PC-3 (cell line): ENCODE measurements at regions not wholly inside any gene's neighbourhood (a gene's known extent, or its start where the extent isn't known, plus 50 kb on each side); places are given as distances from the start of the nearest gene placed in this dataset.
A peak's percentile ranks its signal among the peaks of the same experiment; 100 is the strongest.

Experiments used
- ATAC-seq: fragments of 200-7000 bp; cut with Tn5 transposase; 2 replicates; pipeline ENCODE4 v1.9.1; 2020; ENCODE audit warnings: mild to moderate bottlenecking, moderate library complexity
- BruUV-seq: library from RNA; stranded (reverse); fragments of 400-500 nt; replicated peaks from 2 replicates; lab custom pipeline; 2021; lab: Mats Ljungman, UMichigan
- CTCF ChIA-PET: fragments of 300-600 bp; sonication (Branson Sonifier 250); formaldehyde crosslinking; loops from one replicate; lab custom pipeline; 2022; ENCODE audit warnings: antibody characterized with exemption; lab: Charles Lee
- POLR2A ChIA-PET: fragments of 300-600 bp; sonication (Branson Sonifier 250); formaldehyde crosslinking; loops from one replicate; lab custom pipeline; 2022; ENCODE audit warnings: antibody characterized with exemption; ENCODE audit not compliant: unreplicated experiment; lab: Charles Lee
- DNase-seq: peaks from one replicate; pipeline ENCODE4 v3.0.0-alpha.2; 2015
- H2AFZ ChIP-seq: fragments of 300-600 bp; sonication (generic); 2 replicates; pipeline ENCODE4 v1.6.0; 2016; ENCODE audit warnings: antibody characterized with exemption, low read length
- H3F3A ChIP-seq: fragments of 300-600 bp; sonication (generic); one replicate; pipeline ENCODE4 v1.6.0; 2017; ENCODE audit warnings: antibody characterized with exemption, low read length, control low read depth, mild to moderate bottlenecking; ENCODE audit not compliant: unreplicated experiment
- H3K27ac ChIP-seq: fragments of 300-600 bp; sonication (generic); 2 replicates; pipeline ENCODE4 v1.5.1; 2016; ENCODE audit warnings: mild to moderate bottlenecking, low read length
- H3K27me3 ChIP-seq: fragments of 300-600 bp; sonication (generic); 2 replicates; pipeline ENCODE4 v1.6.1; 2016; ENCODE audit warnings: low read length, mixed read lengths
- H3K36me3 ChIP-seq: fragments of 300-600 bp; sonication (generic); 2 replicates; pipeline ENCODE4 v1.6.1; 2016; ENCODE audit warnings: low read depth, mixed run types, low read length, mixed read lengths
- H3K4me1 ChIP-seq: fragments of 300-600 bp; sonication (generic); 2 replicates; pipeline ENCODE4 v1.5.1; 2016; ENCODE audit warnings: low read length; ENCODE audit not compliant: insufficient read depth
- H3K4me2 ChIP-seq: fragments of 300-600 bp; sonication (generic); 2 replicates; pipeline ENCODE4 v1.6.0; 2016; ENCODE audit warnings: low read length
- H3K4me3 ChIP-seq: fragments of 300-600 bp; sonication (generic); 2 replicates; pipeline ENCODE4 v1.5.1; 2016; ENCODE audit warnings: mild to moderate bottlenecking, low read length, mixed read lengths
- H3K79me2 ChIP-seq: fragments of 300-600 bp; sonication (generic); 2 replicates; pipeline ENCODE4 v1.6.1; 2017; ENCODE audit warnings: low read length, mixed read lengths
- H3K9ac ChIP-seq: fragments of 300-600 bp; sonication (generic); 2 replicates; pipeline ENCODE4 v1.6.0; 2016; ENCODE audit warnings: mild to moderate bottlenecking, low read length
- H3K9me2 ChIP-seq: fragments of 300-600 bp; sonication (generic); replicated peaks from 2 replicates; pipeline ENCODE4 v1.6.1; 2016; ENCODE audit warnings: mixed run types, low read length, mixed read lengths
- H3K9me3 ChIP-seq: fragments of 300-600 bp; sonication (generic); 2 replicates; pipeline ENCODE4 v1.6.1; 2016; ENCODE audit warnings: low read length, mixed read lengths
- H4K20me1 ChIP-seq: fragments of 300-600 bp; sonication (generic); 2 replicates; pipeline ENCODE4 v1.6.1; 2016; ENCODE audit warnings: low read length, mixed read lengths
- CTCF ChIP-seq: fragments of 300-600 bp; sonication (generic); conservative IDR thresholded peaks from 2 replicates; pipeline ENCODE4 v1.5.1; 2017; ENCODE audit warnings: antibody characterized with exemption, low read depth, mild to moderate bottlenecking, low read length
- EZH2 ChIP-seq: fragments of 300-600 bp; sonication (generic); IDR thresholded peaks from one replicate; pipeline ENCODE4 v1.6.1; 2017; ENCODE audit warnings: antibody characterized with exemption, mild to moderate bottlenecking, low read length; ENCODE audit not compliant: unreplicated experiment
- EZH2phosphoT487 ChIP-seq: fragments of 300-600 bp; sonication (generic); IDR thresholded peaks from 2 replicates; pipeline ENCODE4 v1.6.1; 2018; ENCODE audit warnings: mild to moderate bottlenecking, antibody characterized with exemption, low read length, borderline replicate concordance
- intact Hi-C: fragments of 100-400 bp; cut with micrococcal nuclease; formaldehyde crosslinking; loops from 2 replicates; pipeline ENCODE4 v1.9.0; 2023

DNA sequence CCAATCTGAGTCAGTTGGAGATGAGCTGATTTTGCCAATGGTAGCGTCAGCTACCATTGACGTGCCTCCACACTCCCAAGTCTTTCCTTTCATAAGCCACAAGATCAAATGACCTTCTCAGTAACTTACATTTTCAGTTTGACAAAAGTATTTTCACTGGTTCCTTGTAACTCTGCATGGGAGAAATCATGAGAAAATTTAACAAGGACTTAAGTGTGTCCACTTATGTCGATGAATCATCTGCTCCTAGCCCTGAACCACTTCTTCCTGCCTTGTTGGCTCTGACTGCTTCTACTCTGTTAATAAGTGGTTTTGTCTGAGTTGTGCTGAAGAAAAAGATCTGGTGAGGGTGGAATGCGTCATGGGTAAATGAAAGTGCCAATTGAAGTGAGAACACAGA lies 101.2 kb downstream of the NFKBIZ start:
- H3K9me3 ChIP-seq = no peaks in the 10 kb centered on the region
- peak overlapping the region; percentile 88 for H3K27ac ChIP-seq
- H3K9me2 ChIP-seq = no peaks in the 10 kb centered on the region
- peak overlapping the region; percentile 33 for H3K4me2 ChIP-seq
- peak overlapping the region; percentile 26 for H3K9ac ChIP-seq
- no peaks in the 10 kb centered on the region for H3K27me3 ChIP-seq
- intact Hi-C loops = no loop called here
- H3K4me3 ChIP-seq = no peak overlapping the region
- H3K4me1 ChIP-seq = peaks cover 26% of the 10 kb centered on the region
- H3F3A ChIP-seq = no peaks in the 10 kb centered on the region
- no peak overlapping the region for H2AFZ ChIP-seq
- H4K20me1 ChIP-seq = no peaks in the 10 kb centered on the region
- peak; percentile 88 for ATAC-seq
- BruUV-seq = no TSS peak
- H3K36me3 ChIP-seq = no peaks in the 10 kb centered on the region
- DNase-seq = peak; percentile 75
- CTCF ChIA-PET = no interaction called here
- TF ChIP-seq EZH2 (no peak), CTCF (no peak)
- H3K79me2 ChIP-seq = no peaks in the 10 kb centered on the region
- POLR2A ChIA-PET = no interaction called here

DNA sequence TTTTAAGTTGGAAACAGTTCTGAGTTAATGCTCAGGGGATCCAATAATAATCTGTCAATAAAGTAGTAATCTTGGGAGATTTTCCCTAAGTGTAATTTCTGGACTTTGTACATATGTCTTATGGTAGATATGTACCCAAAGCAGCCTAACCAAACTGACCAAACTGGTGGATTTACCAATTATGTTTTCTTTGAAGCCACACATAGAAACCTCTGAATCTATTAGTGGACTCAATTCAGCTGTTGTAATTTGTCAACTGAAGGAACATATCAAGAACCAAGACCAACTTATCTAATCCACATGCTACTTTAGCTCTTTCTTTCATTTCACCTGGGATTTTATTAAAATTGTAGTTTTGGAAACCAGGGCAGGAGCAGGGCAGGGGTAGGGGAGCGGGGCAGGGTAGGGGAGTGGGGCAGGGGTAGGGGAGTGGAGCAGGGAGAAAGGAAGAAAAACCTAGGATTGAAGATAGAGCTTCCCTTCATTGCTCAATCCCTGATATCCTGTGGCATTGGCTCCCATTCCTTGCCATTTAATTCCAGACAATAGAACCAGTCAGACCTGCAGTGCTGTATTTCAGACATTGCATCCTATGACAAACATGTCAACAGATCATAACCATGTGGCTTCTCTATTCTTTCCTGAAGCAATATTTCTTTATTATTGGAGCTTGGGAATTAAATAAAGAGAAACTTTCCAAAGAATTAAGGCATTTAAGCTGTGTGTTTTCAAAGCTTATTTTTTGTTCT lies 101.8 kb downstream of the NFKBIZ start:
- TF ChIP-seq EZH2phosphoT487 = no peak
- H3K79me2 ChIP-seq = no peaks in the 10 kb centered on the region
- no peaks in the 10 kb centered on the region for H3K36me3 ChIP-seq
- H3K9me3 ChIP-seq = no peaks in the 10 kb centered on the region
- no peak overlapping the region for H2AFZ ChIP-seq
- peak overlapping the region; percentile 46 for H3K9ac ChIP-seq
- intact Hi-C loops = no loop called here
- peak overlapping the region; percentile 88 for H3K27ac ChIP-seq
- no TSS peak for BruUV-seq
- H3K4me1 ChIP-seq = peaks cover 26% of the 10 kb centered on the region
- no peaks in the 10 kb centered on the region for H3K27me3 ChIP-seq
- H3K4me2 ChIP-seq = peak overlapping the region; percentile 18
- no peaks in the 10 kb centered on the region for H3F3A ChIP-seq
- POLR2A ChIA-PET = interaction anchor here (0.5 to 0.7 kb wide), 3 partner anchors 33 to 254 kb away, joined by 3 read pairs; partner anchors contain the start of gene NFKBIZ
- H3K4me3 ChIP-seq = no peak overlapping the region
- peak; percentile 80 for DNase-seq
- no peaks in the 10 kb centered on the region for H3K9me2 ChIP-seq
- peak; percentile 77 for ATAC-seq
- CTCF ChIA-PET = interaction anchor here (0.8 kb wide), 1 partner anchor 274 kb away, joined by 3 read pairs; no protein-coding TSS in a partner anchor
- H4K20me1 ChIP-seq = no peaks in the 10 kb centered on the region

GRCh38 chr3:101954361-101954760 lies 105.0 kb downstream of the NFKBIZ start:
- peaks cover 26% of the 10 kb centered on the region for H3K4me1 ChIP-seq
- intact Hi-C loops = no loop called here
- no peaks in the 10 kb centered on the region for H3K79me2 ChIP-seq
- H3K27me3 ChIP-seq = no peaks in the 10 kb centered on the region
- DNase-seq (no peak), ATAC-seq (no peak)
- no peak overlapping the region for H3K27ac ChIP-seq
- H3K4me2 ChIP-seq = no peak overlapping the region
- no peak overlapping the region for H3K9ac ChIP-seq
- no peak overlapping the region for H3K4me3 ChIP-seq
- BruUV-seq = no TSS peak
- H3F3A ChIP-seq = no peaks in the 10 kb centered on the region
- no peaks in the 10 kb centered on the region for H3K9me2 ChIP-seq
- TF ChIP-seq EZH2 = no peak
- no peak for TF ChIP-seq CTCF
- no peak for TF ChIP-seq EZH2phosphoT487
- H3K36me3 ChIP-seq = no peaks in the 10 kb centered on the region
- ChIA-PET POLR2A (no interaction called here), CTCF (no interaction called here)
- H4K20me1 ChIP-seq = no peaks in the 10 kb centered on the region
- H3K9me3 ChIP-seq = no peaks in the 10 kb centered on the region
- no peak overlapping the region for H2AFZ ChIP-seq
